Neural cell (in vitro differentiated cells): ENCODE measurements at regions not wholly inside any gene's neighbourhood (a gene's known extent, or its start where the extent isn't known, plus 50 kb on each side); places are given as distances from the start of the nearest gene placed in this dataset.

Source experiments
- H2AFZ ChIP-seq: fragments of 200-600, 300-800 bp; sonication (generic), shearing (Covaris generic); 2 replicates; pipeline ENCODE4 v1.6.0; 2014; ENCODE audit warnings: low read depth, mild to moderate bottlenecking, antibody characterized with exemption, low read length, moderate library complexity
- H3F3A ChIP-seq: fragments of 200-600 bp; shearing (Covaris generic); 2 replicates; pipeline ENCODE4 v1.6.1; 2016; ENCODE audit warnings: mild to moderate bottlenecking, moderate library complexity, mixed read lengths, antibody characterized with exemption, low read length; ENCODE audit not compliant: insufficient read depth, poor library complexity, severe bottlenecking
- H3K27ac ChIP-seq: fragments of 200-600, 300-800 bp; sonication (generic), shearing (Covaris generic); 2 replicates; pipeline ENCODE4 v1.5.1; 2014; ENCODE audit warnings: mild to moderate bottlenecking, low read length, moderate library complexity
- H3K27me3 ChIP-seq: fragments of 300-800, 200-600 bp; sonication (generic), shearing (Covaris generic); 2 replicates; pipeline ENCODE4 v1.6.0; 2014; ENCODE audit warnings: mild to moderate bottlenecking, low read depth, low read length, moderate library complexity; ENCODE audit not compliant: insufficient read depth
- H3K36me3 ChIP-seq: fragments of 300-800, 200-600 bp; sonication (generic), shearing (Covaris generic); 2 replicates; pipeline ENCODE4 v1.5.1; 2014; ENCODE audit warnings: mild to moderate bottlenecking, antibody characterized with exemption, low read length, moderate library complexity; ENCODE audit not compliant: insufficient read depth
- H3K4me2 ChIP-seq: fragments of 300-800, 200-600 bp; sonication (generic), shearing (Covaris generic); 2 replicates; pipeline ENCODE4 v1.6.0; 2014; ENCODE audit warnings: mild to moderate bottlenecking, low read length
- H3K4me3 ChIP-seq: fragments of 300-800, 200-600 bp; sonication (generic), shearing (Covaris generic); 2 replicates; pipeline ENCODE4 v1.5.1; 2014; ENCODE audit warnings: mild to moderate bottlenecking, low read length, moderate library complexity
- H3K79me2 ChIP-seq: fragments of 200-600 bp; shearing (Covaris generic); replicated peaks from 2 replicates; pipeline ENCODE4 v1.6.0; 2014; ENCODE audit warnings: mild to moderate bottlenecking, low read length, moderate library complexity; ENCODE audit not compliant: insufficient read depth
- H3K9ac ChIP-seq: fragments of 300-800, 200-600 bp; sonication (generic), shearing (Covaris generic); 2 replicates; pipeline ENCODE4 v1.6.1; 2016; ENCODE audit warnings: mild to moderate bottlenecking, low read length, mixed read lengths
- H3K9me2 ChIP-seq: fragments of 200-600 bp; shearing (Covaris generic); 2 replicates; pipeline ENCODE4 v1.6.1; 2016; ENCODE audit warnings: mild to moderate bottlenecking, low read length, mixed read lengths; ENCODE audit not compliant: insufficient read depth
- H3K9me3 ChIP-seq: fragments of 200-600, 300-800 bp; sonication (generic), shearing (Covaris generic); 2 replicates; pipeline ENCODE4 v1.6.1; 2016; ENCODE audit warnings: mild to moderate bottlenecking, mixed run types, low read length, moderate library complexity, mixed read lengths
- H4K20me1 ChIP-seq: fragments of 200-600 bp; shearing (Covaris generic); 2 replicates; pipeline ENCODE4 v1.6.1; 2016; ENCODE audit warnings: mild to moderate bottlenecking, mixed run types; ENCODE audit not compliant: insufficient read depth
- CTCF ChIP-seq: fragments of 450-650 bp; IDR thresholded peaks from 2 replicates; pipeline ENCODE4 v1.5.1; 2014; ENCODE audit warnings: antibody characterized with exemption, mild to moderate bottlenecking, moderate library complexity; ENCODE audit not compliant: poor library complexity, severe bottlenecking
- EP300 ChIP-seq: fragments of 450-650 bp; conservative IDR thresholded peaks from 2 replicates; pipeline ENCODE4 v1.6.1; 2014; ENCODE audit warnings: antibody characterized with exemption, mild to moderate bottlenecking, moderate library complexity; ENCODE audit not compliant: poor library complexity, severe bottlenecking
- EZH2 ChIP-seq: fragments of 200-600, 300-800 bp; shearing (Covaris generic), sonication (generic); IDR thresholded peaks from 2 replicates; pipeline ENCODE4 v1.6.1; 2014; ENCODE audit warnings: antibody characterized with exemption, low read length, borderline replicate concordance, mild to moderate bottlenecking; ENCODE audit not compliant: insufficient read depth, poor library complexity, severe bottlenecking
- MXI1 ChIP-seq: fragments of 450-650 bp; conservative IDR thresholded peaks from 2 replicates; pipeline ENCODE4 v1.6.1; 2014; ENCODE audit warnings: antibody characterized with exemption, mild to moderate bottlenecking; ENCODE audit not compliant: poor library complexity, severe bottlenecking
- POLR2AphosphoS5 ChIP-seq: IDR thresholded peaks from 2 replicates; pipeline ENCODE4 v1.6.1; 2012
- RAD21 ChIP-seq: fragments of 450-650 bp; conservative IDR thresholded peaks from 2 replicates; pipeline ENCODE4 v1.6.1; 2014; ENCODE audit warnings: antibody characterized with exemption, mild to moderate bottlenecking, moderate library complexity
- REST ChIP-seq: IDR thresholded peaks from 2 replicates; pipeline ENCODE4 v1.6.1; 2012; ENCODE audit warnings: borderline replicate concordance
- SMC3 ChIP-seq: fragments of 450-650 bp; conservative IDR thresholded peaks from 2 replicates; pipeline ENCODE4 v1.6.1; 2014; ENCODE audit warnings: antibody characterized with exemption, mild to moderate bottlenecking, moderate library complexity; ENCODE audit not compliant: poor library complexity
- TAF1 ChIP-seq: IDR thresholded peaks from 2 replicates; pipeline ENCODE4 v1.6.1; 2012; ENCODE audit warnings: low read depth

- H3K36me3 ChIP-seq: no peaks in the 10 kb centered on the region
- peaks cover 3% of the 10 kb centered on the region for H3K9me3 ChIP-seq
- no peaks in the 10 kb centered on the region for H3K27me3 ChIP-seq
- no peak for TF ChIP-seq CTCF
- TF ChIP-seq MXI1: no peak
- no peak for TF ChIP-seq SMC3
- TF ChIP-seq RAD21: no peak
- no peak for TF ChIP-seq EP300
- TF ChIP-seq REST: no peak
- no peak for TF ChIP-seq POLR2AphosphoS5
- TF ChIP-seq TAF1: no peak
- TF ChIP-seq EZH2: no peak
- H3K4me3 ChIP-seq: no peak overlapping the region
- H2AFZ ChIP-seq: no peak overlapping the region
- H3K4me2 ChIP-seq: no peak overlapping the region
- H4K20me1 ChIP-seq: no peaks in the 10 kb centered on the region
- H3K79me2 ChIP-seq: no peaks in the 10 kb centered on the region
- no peak overlapping the region for H3K9ac ChIP-seq
- no peaks in the 10 kb centered on the region for H3K9me2 ChIP-seq
- no peaks in the 10 kb centered on the region for H3F3A ChIP-seq
- H3K27ac ChIP-seq: no peak overlapping the region
Observed at GRCh38 chr1:214116258-214116657, 128.5 kb downstream of the PROX1 start.

- no peak overlapping the region for H3K27ac ChIP-seq
- H3K9me2 ChIP-seq: no peaks in the 10 kb centered on the region
- H3F3A ChIP-seq: no peaks in the 10 kb centered on the region
- H3K36me3 ChIP-seq: no peaks in the 10 kb centered on the region
- no peak overlapping the region for H3K4me3 ChIP-seq
- H3K79me2 ChIP-seq: no peaks in the 10 kb centered on the region
- H3K4me2 ChIP-seq: no peak overlapping the region
- TF ChIP-seq SMC3: no peak
- TF ChIP-seq EZH2: no peak
- peaks cover 3% of the 10 kb centered on the region for H3K9me3 ChIP-seq
- no peak overlapping the region for H2AFZ ChIP-seq
- H3K27me3 ChIP-seq: no peaks in the 10 kb centered on the region
- no peaks in the 10 kb centered on the region for H4K20me1 ChIP-seq
- no peak overlapping the region for H3K9ac ChIP-seq
Observed at GRCh38 chr1:214117780-214118179, 130.0 kb downstream of the PROX1 start.

GRCh38 chr1:214120191-214120590 is 132.4 kb downstream of the PROX1 start:
- no peak overlapping the region for H3K4me2 ChIP-seq
- no peaks in the 10 kb centered on the region for H3K9me2 ChIP-seq

More at GRCh38 chr1:214120191-214120590, 132.4 kb downstream of the PROX1 start:
- no peaks in the 10 kb centered on the region for H4K20me1 ChIP-seq
- no peaks in the 10 kb centered on the region for H3K79me2 ChIP-seq
- no peak overlapping the region for H2AFZ ChIP-seq
- H3F3A ChIP-seq: no peaks in the 10 kb centered on the region
- no peak overlapping the region for H3K4me3 ChIP-seq
- H3K36me3 ChIP-seq: no peaks in the 10 kb centered on the region
- no peaks in the 10 kb centered on the region for H3K27me3 ChIP-seq
- peaks cover 3% of the 10 kb centered on the region for H3K9me3 ChIP-seq
- no peak overlapping the region for H3K27ac ChIP-seq
- H3K9ac ChIP-seq: no peak overlapping the region
- TF ChIP-seq TAF1 (no peak), RAD21 (no peak), SMC3 (no peak), POLR2AphosphoS5 (no peak), CTCF (no peak)
